ENCODE measurements at regions not wholly inside any gene's neighbourhood (a gene's known extent, or its start where the extent isn't known, plus 50 kb on each side); places are given as distances from the start of the nearest gene placed in this dataset.

DNA sequence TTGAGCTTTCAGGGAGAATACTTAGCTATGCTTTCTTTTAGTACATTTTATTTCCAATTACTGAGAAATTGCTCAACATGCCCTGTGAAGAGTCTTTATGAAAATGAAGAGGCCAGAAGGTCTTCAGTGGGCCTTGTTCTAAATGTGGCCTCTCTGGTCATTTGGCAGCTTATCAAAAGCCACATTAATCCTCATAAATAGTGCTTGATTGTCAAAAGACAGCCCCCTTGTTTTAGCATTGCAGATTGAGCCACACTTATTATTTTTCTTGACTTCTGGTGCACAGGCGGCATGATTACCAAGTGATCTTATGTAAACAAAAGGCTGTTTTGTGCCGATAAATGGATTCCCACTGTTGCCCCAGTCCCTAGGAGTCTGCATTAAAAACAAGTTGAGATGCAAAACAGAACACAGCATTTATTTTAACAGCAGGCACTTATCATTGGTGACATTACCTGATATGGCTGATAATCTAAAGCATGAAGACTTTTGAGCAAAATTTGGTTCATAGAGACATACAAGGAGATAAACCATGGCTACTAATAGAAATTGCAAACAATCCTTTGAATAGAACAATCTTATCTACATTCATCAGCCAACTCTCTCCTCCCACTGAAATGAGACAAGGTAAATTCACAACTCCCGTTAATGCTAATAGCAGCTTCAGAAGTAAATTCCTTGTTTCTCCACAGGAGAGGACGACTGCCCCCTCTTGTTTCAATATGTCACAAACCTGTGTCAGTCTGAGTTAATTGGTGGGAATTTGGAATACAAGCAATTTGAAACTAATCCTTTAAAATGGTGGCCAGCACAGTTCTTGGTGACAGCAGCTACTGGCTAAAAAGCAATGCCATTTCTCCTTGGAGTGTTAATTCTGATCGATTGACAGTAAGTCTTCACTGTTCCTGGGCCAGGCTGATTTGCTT lies 194.3 kb downstream of the NSUN3 start:
- TF ChIP-seq, protein P1, sequence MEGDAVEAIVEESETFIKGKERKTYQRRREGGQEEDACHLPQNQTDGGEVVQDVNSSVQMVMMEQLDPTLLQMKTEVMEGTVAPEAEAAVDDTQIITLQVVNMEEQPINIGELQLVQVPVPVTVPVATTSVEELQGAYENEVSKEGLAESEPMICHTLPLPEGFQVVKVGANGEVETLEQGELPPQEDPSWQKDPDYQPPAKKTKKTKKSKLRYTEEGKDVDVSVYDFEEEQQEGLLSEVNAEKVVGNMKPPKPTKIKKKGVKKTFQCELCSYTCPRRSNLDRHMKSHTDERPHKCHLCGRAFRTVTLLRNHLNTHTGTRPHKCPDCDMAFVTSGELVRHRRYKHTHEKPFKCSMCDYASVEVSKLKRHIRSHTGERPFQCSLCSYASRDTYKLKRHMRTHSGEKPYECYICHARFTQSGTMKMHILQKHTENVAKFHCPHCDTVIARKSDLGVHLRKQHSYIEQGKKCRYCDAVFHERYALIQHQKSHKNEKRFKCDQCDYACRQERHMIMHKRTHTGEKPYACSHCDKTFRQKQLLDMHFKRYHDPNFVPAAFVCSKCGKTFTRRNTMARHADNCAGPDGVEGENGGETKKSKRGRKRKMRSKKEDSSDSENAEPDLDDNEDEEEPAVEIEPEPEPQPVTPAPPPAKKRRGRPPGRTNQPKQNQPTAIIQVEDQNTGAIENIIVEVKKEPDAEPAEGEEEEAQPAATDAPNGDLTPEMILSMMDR (IDR thresholded peaks at IDR 0.05; ENCODE audit: control extremely low read depth in 1 of 3, insufficient read depth in 1 of 3, low read depth in 1 of 3, low read length in 3 of 3): peak in 1 of 3 experiments; percentile 1; a peak in 1 of 4 replicates
- TF ChIP-seq EZH2 (IDR thresholded peaks at IDR 0.05; ENCODE audit: low read depth, low read length, severe bottlenecking) (no peak), CREB1 (IDR thresholded peaks at IDR 0.05) (no peak)

Data from H1 (cell line).